Cardiac muscle cell (in vitro differentiated cells and primary cell): ENCODE measurements at regions not wholly inside any gene's neighbourhood (a gene's known extent, or its start where the extent isn't known, plus 50 kb on each side); places are given as distances from the start of the nearest gene placed in this dataset.

Experiments used
- DNase-seq, 2 donors: peaks; one replicate each; pipeline versions ENCODE4 v3.0.0 to v3.0.0-alpha.2; 2010 to 2017; ENCODE audit warnings: low read depth in 1 of 2, low spot score in 1 of 2
- H3K27ac ChIP-seq: fragments of 200-600 bp; sonication (generic); 2 replicates; pipeline ENCODE4 v1.5.1; 2016
- H3K27me3 ChIP-seq: fragments of 200-600 bp; sonication (generic); 2 replicates; pipeline ENCODE4 v1.6.0; 2016; ENCODE audit warnings: control low read depth
- H3K36me3 ChIP-seq: fragments of 200-600 bp; sonication (generic); 2 replicates; pipeline ENCODE4 v1.5.1; 2016; ENCODE audit warnings: control low read depth
- H3K4me1 ChIP-seq: fragments of 200-600 bp; sonication (generic); 2 replicates; pipeline ENCODE4 v1.8.1; 2017; ENCODE audit warnings: low read depth, mild to moderate bottlenecking, mixed run types
- H3K4me3 ChIP-seq: fragments of 200-600 bp; sonication (generic); 2 replicates; pipeline ENCODE4 v1.5.1; 2016; ENCODE audit warnings: mild to moderate bottlenecking
- H3K9me3 ChIP-seq: fragments of 200-600 bp; sonication (generic); 2 replicates; pipeline ENCODE4 v1.5.1; 2017; ENCODE audit warnings: low read depth, mild to moderate bottlenecking, control low read depth
- TF ChIP-seq, protein P1 (sequence below): IDR thresholded peaks from 2 replicates; pipeline ENCODE4 v1.5.1; 2012; ENCODE audit warnings: low read depth, mild to moderate bottlenecking, low read length

DNA sequence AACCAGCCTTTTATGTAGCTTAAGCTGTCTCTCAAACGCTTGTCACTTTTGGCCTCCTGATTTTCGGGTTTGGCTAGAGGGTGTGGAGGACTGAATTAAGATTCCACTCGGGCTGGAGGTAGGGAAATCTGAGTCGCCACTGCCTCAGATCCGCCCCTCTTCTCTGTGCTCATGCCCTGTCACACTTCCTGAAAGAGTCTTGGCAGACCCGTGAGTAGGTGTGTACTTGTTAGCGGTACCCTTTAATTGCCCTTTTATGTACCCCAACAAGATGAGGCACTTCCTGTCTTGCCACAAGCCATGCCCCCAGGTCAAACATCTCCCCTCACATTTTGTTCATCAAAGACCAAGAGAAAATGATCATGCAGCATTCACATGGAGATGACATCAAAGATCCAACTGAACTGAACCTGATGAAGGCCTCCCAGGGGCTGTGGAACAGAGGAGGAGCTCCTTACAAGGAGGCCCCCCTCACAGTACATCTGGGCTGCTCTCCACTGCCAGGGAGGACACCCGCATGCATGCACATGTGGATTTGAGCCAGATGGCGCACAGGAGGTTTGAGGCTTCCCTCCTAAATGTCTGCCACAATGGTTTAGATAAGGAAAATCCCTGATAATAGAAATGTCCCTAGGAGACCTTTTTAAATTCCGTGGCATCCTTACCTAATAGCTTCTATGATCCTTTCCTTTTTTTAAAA, 86.5 kb upstream of the CDKN3 start:
- Histone ChIP-seq H3K27ac (no peak overlapping the region), H3K4me1 (peaks cover 8% of the 10 kb centered on the region), H3K4me3 (no peak overlapping the region), H3K36me3 (no peaks in the 10 kb centered on the region), H3K9me3 (no peaks in the 10 kb centered on the region), H3K27me3 (no peaks in the 10 kb centered on the region)
- TF ChIP-seq, protein P1, sequence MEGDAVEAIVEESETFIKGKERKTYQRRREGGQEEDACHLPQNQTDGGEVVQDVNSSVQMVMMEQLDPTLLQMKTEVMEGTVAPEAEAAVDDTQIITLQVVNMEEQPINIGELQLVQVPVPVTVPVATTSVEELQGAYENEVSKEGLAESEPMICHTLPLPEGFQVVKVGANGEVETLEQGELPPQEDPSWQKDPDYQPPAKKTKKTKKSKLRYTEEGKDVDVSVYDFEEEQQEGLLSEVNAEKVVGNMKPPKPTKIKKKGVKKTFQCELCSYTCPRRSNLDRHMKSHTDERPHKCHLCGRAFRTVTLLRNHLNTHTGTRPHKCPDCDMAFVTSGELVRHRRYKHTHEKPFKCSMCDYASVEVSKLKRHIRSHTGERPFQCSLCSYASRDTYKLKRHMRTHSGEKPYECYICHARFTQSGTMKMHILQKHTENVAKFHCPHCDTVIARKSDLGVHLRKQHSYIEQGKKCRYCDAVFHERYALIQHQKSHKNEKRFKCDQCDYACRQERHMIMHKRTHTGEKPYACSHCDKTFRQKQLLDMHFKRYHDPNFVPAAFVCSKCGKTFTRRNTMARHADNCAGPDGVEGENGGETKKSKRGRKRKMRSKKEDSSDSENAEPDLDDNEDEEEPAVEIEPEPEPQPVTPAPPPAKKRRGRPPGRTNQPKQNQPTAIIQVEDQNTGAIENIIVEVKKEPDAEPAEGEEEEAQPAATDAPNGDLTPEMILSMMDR, result no peak
- DNase-seq, result no peak

DNA sequence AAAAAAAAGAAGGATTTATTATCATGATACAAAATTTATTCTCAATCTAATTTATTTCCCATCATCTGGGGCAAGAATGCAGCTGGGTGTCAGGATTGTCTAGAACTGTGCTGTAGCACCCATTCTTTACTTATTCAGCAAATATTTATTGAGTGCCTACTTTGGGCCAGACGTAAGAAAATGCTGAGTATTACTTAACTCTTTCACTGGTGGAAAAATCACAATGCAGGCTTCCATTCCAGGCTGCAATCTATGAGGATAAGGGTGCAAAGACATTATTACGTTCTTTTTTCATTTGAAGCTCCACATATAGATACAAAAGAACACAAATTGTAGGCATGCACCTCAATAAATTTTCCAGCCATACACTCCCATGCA, 86.0 kb upstream of the CDKN3 start:
- TF ChIP-seq, protein P1, result no peak
- H3K27me3 ChIP-seq, result no peaks in the 10 kb centered on the region

DNA sequence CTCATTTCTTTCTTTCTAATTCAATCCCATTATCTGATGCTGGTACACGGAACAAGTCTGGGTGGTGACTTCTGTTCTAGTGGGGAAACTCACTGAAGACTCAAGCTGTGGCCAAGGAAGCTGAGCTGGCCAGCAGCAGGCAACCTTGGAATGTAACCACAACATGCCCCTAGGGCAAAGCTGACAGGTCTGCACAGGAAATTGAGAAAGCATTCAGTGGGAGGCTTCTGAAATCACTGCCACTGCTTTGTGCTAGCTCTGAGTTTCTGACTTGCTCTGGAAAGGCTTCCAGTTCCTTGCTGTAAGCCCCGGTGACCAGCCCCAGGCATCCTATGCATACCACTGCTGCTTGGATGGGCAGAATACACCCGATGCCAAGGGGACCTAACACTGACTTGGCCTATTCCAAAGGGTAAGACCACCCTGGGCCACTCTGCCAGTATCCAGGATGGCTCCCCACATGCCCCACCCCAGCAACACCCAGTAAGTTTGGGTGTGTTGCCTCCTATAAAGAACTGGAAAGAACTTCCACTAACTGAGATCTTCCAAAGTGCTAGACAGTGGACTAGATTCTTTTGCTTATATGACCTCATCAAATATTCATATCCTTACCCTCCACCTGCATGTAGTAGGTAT, 84.5 kb upstream of the CDKN3 start:
- no peaks in the 10 kb centered on the region for H3K9me3 ChIP-seq
- no peak overlapping the region for H3K27ac ChIP-seq
- H3K36me3 ChIP-seq, result no peaks in the 10 kb centered on the region
- peaks cover 8% of the 10 kb centered on the region for H3K4me1 ChIP-seq
- TF ChIP-seq, protein P1, result no peak
- H3K4me3 ChIP-seq, result no peak overlapping the region
- peak in 1 of 2 donors; percentile 96 for DNase-seq
- H3K27me3 ChIP-seq, result no peaks in the 10 kb centered on the region

More for the DNA sequence above, 86.0 kb upstream of the CDKN3 start:
- no peak overlapping the region for H3K4me3 ChIP-seq
- no peaks in the 10 kb centered on the region for H3K9me3 ChIP-seq
- no peak for DNase-seq
- H3K4me1 ChIP-seq, result peaks cover 8% of the 10 kb centered on the region
- H3K36me3 ChIP-seq, result no peaks in the 10 kb centered on the region
- H3K27ac ChIP-seq, result no peak overlapping the region

DNA sequence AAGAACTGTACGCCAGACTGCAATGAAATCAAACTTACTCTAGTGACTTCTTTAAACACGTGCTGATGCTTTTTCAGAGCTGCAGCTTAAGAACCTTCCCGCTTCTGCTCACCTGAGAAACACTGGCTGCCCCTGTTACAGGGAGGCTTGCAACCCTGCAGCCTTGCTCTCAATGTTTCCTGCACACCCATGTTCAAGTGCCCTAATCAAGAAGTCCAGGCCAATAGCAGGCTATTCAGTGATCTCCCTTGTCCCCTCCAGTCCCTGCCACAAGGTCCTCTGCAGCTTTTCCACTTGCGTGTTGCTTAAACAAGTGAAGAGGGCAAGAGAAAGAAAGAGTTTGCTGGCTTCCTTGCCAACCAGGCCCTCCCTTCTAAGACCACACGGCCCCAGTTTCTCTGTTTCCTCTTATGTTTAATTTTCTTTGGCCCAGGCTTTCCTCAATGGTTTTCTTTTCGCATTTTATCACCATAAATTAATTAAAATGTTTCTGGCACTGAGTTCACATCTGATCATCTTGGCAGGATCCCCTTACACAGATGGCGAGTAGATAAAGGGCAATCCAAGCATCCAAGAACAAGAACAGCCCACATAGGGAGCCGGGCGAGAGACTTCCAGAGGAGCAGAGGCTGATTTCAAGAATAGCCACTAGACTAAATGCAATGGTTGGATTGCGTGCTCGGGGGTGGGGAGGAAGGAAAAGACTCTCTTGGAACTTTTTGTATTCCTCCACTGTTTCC, 82.3 kb upstream of the CDKN3 start:
- no peaks in the 10 kb centered on the region for H3K9me3 ChIP-seq
- no peaks in the 10 kb centered on the region for H3K36me3 ChIP-seq
- H3K4me3 ChIP-seq, result no peak overlapping the region
- no peak overlapping the region for H3K27ac ChIP-seq
- DNase-seq, result peak in 1 of 2 donors; percentile 39
- TF ChIP-seq, protein P1, result no peak
- peaks cover 8% of the 10 kb centered on the region for H3K4me1 ChIP-seq
- no peaks in the 10 kb centered on the region for H3K27me3 ChIP-seq

DNA sequence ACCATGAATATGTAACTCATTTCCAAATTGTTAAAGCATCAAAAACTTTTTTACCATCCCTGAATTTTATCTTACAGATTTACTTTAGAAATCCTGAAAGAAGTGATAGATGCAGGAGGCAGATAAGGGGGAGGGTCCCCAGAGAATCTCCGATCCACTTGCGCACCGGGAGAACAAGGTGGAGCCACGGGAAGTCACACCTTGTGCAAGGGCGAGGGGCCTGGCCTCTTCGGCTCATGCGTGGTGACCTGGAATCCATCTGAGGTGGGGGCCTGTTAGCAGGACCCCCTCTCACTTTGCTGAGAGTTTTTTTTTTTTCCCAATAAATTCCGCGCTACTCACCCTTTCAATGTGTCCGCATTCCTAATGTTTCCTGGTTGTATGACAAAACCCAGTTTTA, 80.2 kb upstream of the CDKN3 start:
- TF ChIP-seq, protein P1, result no peak
- Histone ChIP-seq H3K36me3 (no peaks in the 10 kb centered on the region), H3K27me3 (no peaks in the 10 kb centered on the region), H3K4me1 (peaks cover 8% of the 10 kb centered on the region), H3K9me3 (no peaks in the 10 kb centered on the region), H3K4me3 (no peak overlapping the region), H3K27ac (no peak overlapping the region)
- DNase-seq, result no peak
